COR-L47 (cell line): ENCODE measurements at regions not wholly inside any gene's neighbourhood (a gene's known extent, or its start where the extent isn't known, plus 50 kb on each side); places are given as distances from the start of the nearest gene placed in this dataset.

Experiments
- DNase-seq: peaks from one replicate; lab custom pipeline; 2025; lab: John Stamatoyannopoulos, UW

DNA sequence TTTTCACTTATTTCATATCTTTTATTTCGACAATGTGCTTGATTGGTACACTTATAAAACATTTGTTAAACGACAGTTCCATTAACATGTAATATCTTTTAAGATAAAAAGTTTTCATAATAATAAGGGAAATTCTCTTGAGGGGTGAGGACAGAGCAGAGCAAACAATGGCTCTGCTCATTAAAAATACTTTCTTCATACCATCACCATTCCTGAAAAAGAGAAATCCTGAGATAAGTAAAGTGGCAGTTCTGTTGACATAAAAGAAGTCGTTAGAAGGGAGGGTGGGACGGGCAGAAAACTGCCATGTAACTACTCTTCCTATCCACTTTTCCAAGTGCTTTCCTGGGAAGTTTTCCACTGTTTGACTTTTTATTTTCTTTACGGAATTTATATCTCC is 193.6 kb upstream of the CEP162 start:
- DNase-seq: no peak

DNA sequence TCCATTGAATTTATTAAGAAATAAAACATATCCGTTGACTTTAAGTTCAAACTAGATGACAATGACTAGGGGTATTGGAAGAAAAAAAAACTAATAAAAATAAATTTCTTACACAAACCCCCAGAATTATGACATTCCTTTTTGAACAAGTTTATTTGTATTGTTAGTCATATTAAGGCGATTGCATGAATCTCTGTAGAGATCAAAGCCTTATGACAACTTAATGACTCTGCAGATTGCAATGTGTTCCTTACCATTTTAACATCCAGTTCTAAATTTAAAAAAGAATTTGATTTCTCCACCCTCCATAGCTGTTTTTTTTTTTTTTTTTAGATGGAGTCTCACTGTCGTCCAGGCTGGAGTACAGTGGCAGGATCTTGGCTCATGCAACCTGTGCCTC is 189.8 kb upstream of the CEP162 start:
- DNase-seq: no peak

- DNase-seq: no peak
Measured at GRCh38 chr6:84416043-84416657, 188.7 kb upstream of the CEP162 start.

DNA sequence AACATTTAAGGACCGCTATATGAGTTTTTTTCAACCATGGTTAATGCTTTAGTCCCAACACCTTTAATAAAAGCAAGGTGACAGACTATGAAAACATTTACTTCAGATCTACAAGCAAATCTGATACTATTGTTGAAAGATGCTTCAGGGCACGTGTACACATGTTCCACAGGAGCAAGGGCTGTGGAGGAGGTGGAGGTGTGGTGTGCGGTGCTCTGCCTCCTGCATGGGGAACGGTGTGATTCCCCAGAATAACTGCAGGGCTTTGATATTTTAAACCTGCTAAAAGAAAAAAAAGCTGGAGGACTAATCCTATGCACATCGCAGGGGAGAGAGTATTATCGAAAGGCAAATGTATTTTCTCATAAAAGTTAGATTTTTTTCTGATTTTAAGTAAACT is 188.1 kb upstream of the CEP162 start:
- no peak for DNase-seq

GRCh38 chr6:84415068-84415467 is 187.6 kb upstream of the CEP162 start:
- DNase-seq: no peak

DNA sequence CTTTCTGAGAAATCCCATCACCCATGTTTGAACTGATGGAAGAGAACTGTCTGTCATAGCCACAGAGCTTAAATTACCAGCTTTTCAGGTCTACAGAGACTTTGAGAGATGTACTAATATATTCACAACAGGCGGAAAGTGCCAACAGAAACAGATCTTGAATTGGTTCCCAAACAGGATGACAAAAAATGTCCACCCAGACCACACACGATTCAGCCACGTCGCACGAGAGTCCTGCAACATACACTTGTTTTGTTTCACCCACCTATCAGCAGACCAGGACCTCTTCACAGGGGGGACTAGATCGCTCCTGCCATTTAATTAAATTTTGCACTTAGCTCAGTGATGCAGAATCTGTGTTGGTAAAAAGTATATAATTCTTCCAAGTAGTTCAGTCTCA is 187.1 kb upstream of the CEP162 start:
- no peak for DNase-seq

DNA sequence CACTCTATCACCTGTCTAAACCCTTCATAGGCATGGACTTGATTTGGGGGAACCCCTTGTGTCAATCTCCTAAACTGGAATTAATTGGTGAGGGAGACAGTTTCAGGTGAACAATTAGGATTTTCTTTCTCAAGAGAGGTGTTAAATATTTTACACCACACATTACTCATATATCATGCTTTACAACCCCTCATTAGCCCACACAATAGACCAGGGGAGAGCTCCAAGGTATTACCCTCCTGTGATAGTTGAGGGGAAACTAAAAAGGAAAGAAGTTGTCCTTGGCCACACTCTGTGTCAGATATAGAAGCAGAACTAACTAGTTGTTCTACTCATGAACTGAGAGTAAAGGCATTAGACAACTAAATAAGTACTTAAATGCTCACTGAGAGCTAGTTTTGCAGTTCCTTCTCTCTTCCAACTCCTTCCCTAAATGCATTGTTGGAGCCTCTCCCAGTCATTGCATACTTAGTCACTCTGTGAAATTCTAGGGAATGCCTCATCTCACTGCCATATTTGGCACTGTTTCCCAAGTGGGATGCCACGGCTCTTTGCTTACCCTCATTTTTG is 183.7 kb upstream of the CEP162 start:
- peak; percentile 64 for DNase-seq

DNA sequence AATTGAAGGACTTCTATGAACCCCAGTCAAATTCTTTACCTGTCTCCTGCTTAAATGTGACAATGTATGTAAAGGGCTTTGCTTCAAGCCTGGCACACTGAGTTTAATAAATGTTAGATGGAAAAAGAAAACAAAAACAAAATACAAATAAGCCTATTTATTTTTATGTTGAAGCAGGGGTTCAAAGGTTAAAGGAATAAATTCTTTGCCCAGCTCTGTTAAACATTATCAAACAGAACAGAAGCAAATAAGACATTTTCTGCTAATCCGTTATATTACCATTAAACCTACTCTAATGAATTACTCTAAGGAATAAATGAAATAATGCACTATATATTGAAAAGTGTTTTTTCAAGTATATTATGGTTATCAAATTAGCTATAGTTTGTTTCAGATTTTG is 182.5 kb upstream of the CEP162 start:
- no peak for DNase-seq

- DNase-seq: no peak
Measured at GRCh38 chr6:84408028-84408427, 180.6 kb upstream of the CEP162 start.

GRCh38 chr6:84403545-84403944 is 176.1 kb upstream of the CEP162 start:
- DNase-seq: no peak

GRCh38 chr6:84399003-84399402 is 171.6 kb upstream of the CEP162 start:
- DNase-seq: no peak

DNA sequence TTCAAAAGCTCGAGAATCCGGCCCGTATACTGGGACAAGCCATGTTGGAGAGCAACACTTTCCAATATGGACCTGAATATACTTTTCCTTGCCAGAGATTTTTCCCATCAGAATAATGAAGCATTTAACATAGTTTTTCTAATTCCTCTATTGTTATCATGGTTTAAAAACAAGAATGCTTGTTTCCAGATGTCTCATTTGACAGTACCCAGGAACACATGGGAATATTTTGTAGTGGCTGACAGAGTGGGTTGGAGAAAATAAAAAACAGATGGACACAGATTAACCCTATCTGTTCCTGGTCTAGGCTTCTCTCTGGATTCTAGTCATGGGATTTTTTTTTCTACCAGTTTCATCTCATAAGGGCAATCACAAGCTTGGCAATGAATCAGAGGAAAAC is 164.8 kb upstream of the CEP162 start:
- no peak for DNase-seq

DNA sequence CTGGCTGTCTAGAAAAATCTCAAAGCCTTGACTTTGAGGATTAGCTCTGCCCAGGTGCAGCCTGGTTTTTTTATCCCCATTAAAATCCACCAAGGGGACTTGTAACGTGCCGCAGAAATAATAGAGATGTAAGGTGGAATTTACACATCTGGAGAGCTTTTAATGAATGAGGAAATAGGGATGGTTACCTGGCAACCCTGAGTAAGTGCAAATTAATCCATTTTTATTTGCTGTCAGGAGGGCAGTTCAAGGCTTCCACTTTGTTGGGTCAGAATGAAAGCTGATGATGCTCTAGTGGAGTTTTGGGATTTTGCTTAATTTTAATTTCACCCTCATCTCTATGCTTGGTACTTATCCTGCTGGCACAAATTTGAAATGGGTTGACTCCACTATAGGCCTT is 163.4 kb upstream of the CEP162 start:
- DNase-seq: no peak

DNA sequence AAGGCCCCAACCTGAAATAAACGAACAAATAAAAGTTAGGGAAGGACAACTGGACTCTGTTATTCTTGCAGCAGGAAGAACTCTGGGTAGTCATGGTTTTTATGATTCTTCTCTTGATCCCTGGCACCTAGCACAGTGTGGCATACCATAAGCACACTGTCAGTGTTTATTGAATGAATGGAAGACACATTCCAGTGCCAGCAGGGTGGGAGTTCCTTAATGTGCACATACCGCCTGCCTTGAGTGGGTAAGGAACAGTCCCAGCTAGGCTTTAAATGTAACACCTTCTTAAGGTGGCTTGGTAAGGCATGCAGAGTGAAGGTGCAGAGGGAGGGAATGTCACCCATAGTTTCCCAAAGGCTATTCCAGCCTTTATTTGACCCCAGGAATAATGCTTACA is 162.9 kb upstream of the CEP162 start:
- DNase-seq: no peak

DNA sequence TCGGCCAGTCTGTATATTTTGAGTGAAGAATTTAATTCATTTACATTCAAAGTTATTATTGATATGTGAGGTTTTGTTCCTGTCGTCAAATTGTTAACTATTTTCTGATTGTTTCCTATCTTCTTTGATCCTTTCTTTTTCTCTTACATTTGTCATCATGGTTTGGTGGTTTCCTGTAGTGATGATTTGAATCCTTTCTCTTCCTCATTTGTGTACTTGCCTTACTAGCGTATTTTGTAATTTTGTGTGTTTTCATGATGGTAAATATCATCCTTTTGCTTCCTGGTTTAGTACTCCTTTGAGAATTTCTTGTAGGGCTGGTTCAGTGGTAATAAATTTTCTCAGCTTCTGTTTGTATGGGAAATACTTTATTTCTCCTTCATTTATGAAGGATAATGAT is 151.7 kb upstream of the CEP162 start:
- DNase-seq: no peak

GRCh38 chr6:84372290-84372689 is 144.8 kb upstream of the CEP162 start:
- DNase-seq: no peak

DNA sequence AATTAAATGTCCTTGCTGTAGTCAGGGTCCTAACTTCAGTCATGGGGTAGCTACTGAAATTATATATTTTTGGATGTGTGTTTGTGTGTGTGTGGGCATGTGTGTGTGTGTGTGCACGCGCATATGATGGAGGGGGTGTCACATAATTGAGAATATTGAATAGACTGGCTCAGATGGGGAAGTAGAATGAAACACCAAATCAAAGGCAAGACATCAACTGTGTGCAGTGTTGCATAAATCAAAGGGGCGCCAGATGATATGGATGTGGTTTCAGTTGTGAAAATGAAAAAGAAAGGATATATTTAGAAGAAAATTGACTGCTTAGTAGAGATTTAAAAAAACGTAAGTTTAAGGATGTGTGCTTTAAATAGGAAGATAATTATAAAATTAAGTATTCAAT is 144.2 kb upstream of the CEP162 start:
- DNase-seq: no peak

DNA sequence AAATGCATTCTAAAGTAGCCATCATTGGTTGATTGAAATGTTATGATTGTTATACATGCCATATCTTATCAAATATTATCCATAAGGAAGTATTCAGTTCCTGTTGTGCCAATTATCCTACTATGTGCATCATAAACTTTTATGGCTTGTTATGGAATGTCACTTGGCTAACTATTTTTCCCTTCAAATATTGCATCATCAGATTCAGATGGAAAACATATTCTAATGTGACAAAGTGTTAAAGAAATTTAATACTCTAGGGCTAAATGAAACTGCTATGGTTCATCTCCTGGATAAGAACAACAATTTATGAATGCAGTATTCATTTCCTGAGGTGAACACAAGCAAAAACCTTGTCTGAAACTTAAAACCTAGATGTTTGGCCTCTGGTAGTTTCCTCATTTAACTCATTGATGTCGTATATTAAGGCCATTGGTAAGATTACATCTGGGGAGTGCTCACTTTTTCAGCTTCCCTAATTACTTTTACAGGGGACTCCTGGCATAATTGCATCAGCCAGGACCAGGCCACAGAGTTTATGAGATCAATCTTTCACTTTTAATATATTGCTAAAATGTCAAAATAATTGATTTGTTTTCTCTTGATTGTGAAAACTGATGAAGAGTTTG is 134.9 kb upstream of the CEP162 start:
- no peak for DNase-seq

DNA sequence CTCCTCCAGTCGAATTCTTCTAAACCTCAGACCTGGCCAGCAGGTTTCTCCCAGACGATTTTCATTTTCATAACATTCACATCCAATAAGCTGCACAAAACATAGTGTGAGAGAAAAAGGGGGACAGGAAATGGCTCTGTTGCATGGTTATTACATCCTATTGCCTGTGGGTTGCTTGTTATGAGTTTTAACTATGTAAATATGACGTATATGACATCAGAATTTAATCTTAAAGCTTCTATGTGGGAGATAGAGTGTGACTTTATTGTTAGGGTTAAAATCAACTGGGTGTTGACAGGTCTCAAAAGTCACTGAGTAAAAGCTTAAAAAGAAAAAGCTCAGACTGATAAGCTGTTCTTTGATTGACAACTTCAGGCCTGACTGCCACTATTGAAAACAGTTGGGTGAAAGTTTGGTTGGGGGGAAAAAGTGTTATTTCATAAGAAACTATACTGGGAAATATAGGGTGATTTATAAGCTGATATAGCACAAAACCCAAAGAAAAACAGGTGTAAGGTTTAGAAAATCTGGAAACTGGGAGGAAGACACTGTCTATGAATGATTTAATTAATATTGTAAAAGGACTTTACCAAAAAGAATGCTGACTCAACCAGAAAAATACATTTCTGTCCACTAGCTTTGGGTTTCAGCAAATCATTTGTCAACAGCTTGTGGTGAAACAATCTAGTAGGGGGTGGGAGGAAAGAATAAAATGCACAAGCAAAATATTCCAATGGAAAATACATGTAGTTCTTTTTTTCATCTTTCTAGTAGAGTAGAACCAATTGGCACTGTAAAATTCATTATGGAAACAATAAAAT is 134.1 kb upstream of the CEP162 start:
- DNase-seq: no peak

GRCh38 chr6:84360039-84360438 is 132.6 kb upstream of the CEP162 start:
- DNase-seq: no peak

DNA sequence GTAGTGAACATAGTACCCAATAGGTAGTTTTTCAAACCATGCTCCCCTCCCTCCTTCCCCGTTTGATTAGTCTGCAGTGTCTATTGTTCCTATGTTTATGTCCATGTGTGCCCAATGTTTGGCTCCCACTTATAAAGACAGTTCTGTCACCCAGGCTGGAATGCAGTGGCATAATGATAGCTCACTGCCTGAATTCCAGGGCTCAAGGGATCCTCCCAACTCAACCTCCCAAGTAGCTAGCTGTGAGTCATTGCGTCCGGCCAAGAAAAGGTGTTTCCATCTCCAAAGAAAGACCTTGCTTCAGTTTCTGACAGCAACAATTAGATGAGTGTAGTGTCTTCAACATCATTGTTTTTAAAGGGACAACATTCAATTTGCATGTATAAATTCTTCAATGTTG is 131.1 kb upstream of the CEP162 start:
- DNase-seq: no peak

DNA sequence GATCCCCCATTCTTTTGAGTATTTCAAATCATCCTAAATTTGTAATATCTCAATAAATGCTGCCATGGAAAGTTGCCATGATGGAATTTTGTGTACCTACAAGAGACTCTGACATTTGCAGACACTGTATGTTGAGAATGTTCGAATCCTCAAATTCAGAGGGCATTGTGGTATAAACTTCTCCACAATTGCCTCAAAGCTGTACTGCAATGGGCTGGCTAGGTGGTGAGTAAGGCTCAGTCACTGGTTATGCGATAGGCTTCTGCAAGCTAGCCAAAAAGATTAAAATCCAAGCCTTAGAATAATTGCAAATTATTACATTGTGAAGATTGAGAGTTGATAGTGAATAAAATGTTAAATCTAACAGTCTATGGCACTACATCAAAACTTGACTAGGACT is 130.2 kb upstream of the CEP162 start:
- DNase-seq: no peak

- no peak for DNase-seq
Measured at GRCh38 chr6:84356907-84357306, 129.5 kb upstream of the CEP162 start.
